ENCODE measurements at regions not wholly inside any gene's neighbourhood (a gene's known extent, or its start where the extent isn't known, plus 50 kb on each side); places are given as distances from the start of the nearest gene placed in this dataset.

DNA sequence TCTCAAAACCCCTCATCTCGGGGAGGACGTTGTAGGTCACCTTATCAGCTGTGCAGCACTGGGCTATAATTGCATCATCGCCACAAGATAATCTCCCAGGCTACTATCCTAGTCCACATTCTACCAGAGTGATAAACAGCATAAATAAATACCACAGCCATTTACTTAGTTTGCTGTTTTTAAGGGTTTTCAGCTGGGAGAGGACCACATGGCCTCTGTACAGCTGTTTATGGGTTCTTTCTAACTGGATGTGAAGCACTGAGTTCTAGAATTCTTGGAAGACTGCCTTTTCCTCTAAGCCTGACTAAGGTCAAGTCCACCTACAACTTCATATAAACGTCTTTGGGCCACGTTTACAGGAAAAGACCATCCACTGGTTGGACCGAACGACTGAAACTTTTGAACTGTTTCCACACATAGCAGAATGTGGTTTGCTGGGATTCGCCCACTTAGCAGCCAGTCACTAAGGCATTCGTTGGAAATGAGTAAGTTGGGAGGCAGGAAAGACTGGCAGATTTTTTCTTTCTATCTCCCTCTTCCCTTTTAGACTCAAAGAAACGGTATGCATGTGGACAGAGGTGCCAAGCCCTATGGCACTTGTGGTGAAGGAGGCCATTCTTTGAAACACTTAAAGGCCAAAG lies 752.5 kb upstream of the SGCG start:
- H3K27me3 ChIP-seq (ENCODE audit: control insufficient read depth in 2 of 2, insufficient read depth in 2 of 2, low read length in 2 of 2), result no peaks in the 10 kb centered on the region
- no peaks in the 10 kb centered on the region for H3K9me3 ChIP-seq (ENCODE audit: control insufficient read depth in 2 of 2, low read length in 2 of 2)
- no peaks in the 10 kb centered on the region for H3K36me3 ChIP-seq (ENCODE audit: control insufficient read depth in 2 of 2, insufficient read depth in 2 of 2, low read length in 2 of 2)
- H3K4me1 ChIP-seq (ENCODE audit: control insufficient read depth in 2 of 2, insufficient read depth in 2 of 2, low read length in 2 of 2), result no peaks in the 10 kb centered on the region
- H3K9ac ChIP-seq (ENCODE audit: low read depth in 1 of 2, low read length in 2 of 2), result no peak overlapping the region
- no peak overlapping the region for H3K27ac ChIP-seq (ENCODE audit: low read depth in 2 of 2, low read length in 2 of 2)
- H3K4me3 ChIP-seq (ENCODE audit: low read length in 2 of 2), result no peak overlapping the region

- Histone ChIP-seq H3K9me3 (ENCODE audit: control insufficient read depth in 2 of 2, low read length in 2 of 2) (no peaks in the 10 kb centered on the region), H3K36me3 (ENCODE audit: control insufficient read depth in 2 of 2, insufficient read depth in 2 of 2, low read length in 2 of 2) (no peaks in the 10 kb centered on the region), H3K4me1 (ENCODE audit: control insufficient read depth in 2 of 2, insufficient read depth in 2 of 2, low read length in 2 of 2) (no peaks in the 10 kb centered on the region), H3K9ac (ENCODE audit: low read depth in 1 of 2, low read length in 2 of 2) (no peak overlapping the region), H3K27ac (ENCODE audit: low read depth in 2 of 2, low read length in 2 of 2) (no peak overlapping the region), H3K27me3 (ENCODE audit: control insufficient read depth in 2 of 2, insufficient read depth in 2 of 2, low read length in 2 of 2) (no peaks in the 10 kb centered on the region), H3K4me3 (ENCODE audit: low read length in 2 of 2) (no peak overlapping the region)
These were observed 748.1 kb upstream of the SGCG start for GRCh38 chr13:22432690-22433089.

DNA sequence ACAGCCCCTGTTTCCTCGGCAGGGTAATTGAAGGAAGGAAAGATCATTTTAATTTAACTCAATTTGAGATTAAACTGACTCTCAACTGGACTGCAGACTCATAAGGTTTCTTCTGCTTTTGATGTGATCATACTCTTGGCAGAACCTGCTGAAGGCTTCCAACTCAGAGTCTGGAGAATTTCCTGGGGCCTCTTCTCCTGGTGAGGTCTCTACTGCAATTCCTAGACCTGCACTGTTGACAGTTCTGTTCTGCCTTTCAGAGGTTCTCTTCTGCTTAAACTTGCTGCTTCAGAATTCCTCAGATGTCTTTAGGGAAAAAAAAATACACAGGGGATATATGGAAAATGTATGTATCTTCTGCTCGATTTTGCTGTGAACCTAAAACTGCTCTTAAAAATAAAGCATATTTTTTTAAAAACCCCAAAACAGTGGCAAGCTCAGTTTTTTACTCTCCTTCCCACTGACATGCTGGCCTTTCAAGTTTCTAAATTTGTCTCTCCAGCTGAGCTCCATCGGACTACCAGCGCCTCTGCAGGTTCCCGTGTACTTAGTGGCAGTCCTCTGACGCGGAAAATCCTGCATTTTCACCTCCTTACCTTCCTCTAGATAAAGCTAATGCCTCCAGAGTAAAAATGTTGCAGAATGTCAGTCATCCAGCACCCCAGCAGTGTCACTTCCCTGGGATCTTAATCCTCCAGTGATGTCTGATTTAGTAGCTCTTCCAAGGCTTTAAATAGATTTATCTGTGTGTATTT lies 733.5 kb upstream of the SGCG start:
- Histone ChIP-seq H3K4me3 (ENCODE audit: low read length in 2 of 2) (no peak overlapping the region), H3K9me3 (ENCODE audit: control insufficient read depth in 2 of 2, low read length in 2 of 2) (no peaks in the 10 kb centered on the region), H3K36me3 (ENCODE audit: control insufficient read depth in 2 of 2, insufficient read depth in 2 of 2, low read length in 2 of 2) (no peaks in the 10 kb centered on the region), H3K27ac (ENCODE audit: low read depth in 2 of 2, low read length in 2 of 2) (no peak overlapping the region), H3K27me3 (ENCODE audit: control insufficient read depth in 2 of 2, insufficient read depth in 2 of 2, low read length in 2 of 2) (no peaks in the 10 kb centered on the region), H3K9ac (ENCODE audit: low read depth in 1 of 2, low read length in 2 of 2) (no peak overlapping the region), H3K4me1 (ENCODE audit: control insufficient read depth in 2 of 2, insufficient read depth in 2 of 2, low read length in 2 of 2) (no peaks in the 10 kb centered on the region)

GRCh38 chr13:22449251-22449650 lies 731.5 kb upstream of the SGCG start:
- Histone ChIP-seq H3K27me3 (ENCODE audit: control insufficient read depth in 2 of 2, insufficient read depth in 2 of 2, low read length in 2 of 2) (no peaks in the 10 kb centered on the region), H3K4me3 (ENCODE audit: low read length in 2 of 2) (no peak overlapping the region), H3K9ac (ENCODE audit: low read depth in 1 of 2, low read length in 2 of 2) (no peak overlapping the region), H3K36me3 (ENCODE audit: control insufficient read depth in 2 of 2, insufficient read depth in 2 of 2, low read length in 2 of 2) (no peaks in the 10 kb centered on the region), H3K9me3 (ENCODE audit: control insufficient read depth in 2 of 2, low read length in 2 of 2) (no peaks in the 10 kb centered on the region), H3K27ac (ENCODE audit: low read depth in 2 of 2, low read length in 2 of 2) (no peak overlapping the region), H3K4me1 (ENCODE audit: control insufficient read depth in 2 of 2, insufficient read depth in 2 of 2, low read length in 2 of 2) (peaks cover 0 to 2% of the 10 kb centered on the region in 2 donors)

- Histone ChIP-seq H3K4me3 (ENCODE audit: low read length in 2 of 2) (no peak overlapping the region), H3K9ac (ENCODE audit: low read depth in 1 of 2, low read length in 2 of 2) (no peak overlapping the region), H3K27ac (ENCODE audit: low read depth in 2 of 2, low read length in 2 of 2) (no peak overlapping the region), H3K9me3 (ENCODE audit: control insufficient read depth in 2 of 2, low read length in 2 of 2) (no peaks in the 10 kb centered on the region), H3K27me3 (ENCODE audit: control insufficient read depth in 2 of 2, insufficient read depth in 2 of 2, low read length in 2 of 2) (no peaks in the 10 kb centered on the region), H3K4me1 (ENCODE audit: control insufficient read depth in 2 of 2, insufficient read depth in 2 of 2, low read length in 2 of 2) (peaks cover 0 to 2% of the 10 kb centered on the region in 2 donors), H3K36me3 (ENCODE audit: control insufficient read depth in 2 of 2, insufficient read depth in 2 of 2, low read length in 2 of 2) (no peaks in the 10 kb centered on the region)
These were observed 729.4 kb upstream of the SGCG start for GRCh38 chr13:22451327-22451741.

- no peak overlapping the region for H3K9ac ChIP-seq (ENCODE audit: low read depth in 1 of 2, low read length in 2 of 2)
- no peaks in the 10 kb centered on the region for H3K36me3 ChIP-seq (ENCODE audit: control insufficient read depth in 2 of 2, insufficient read depth in 2 of 2, low read length in 2 of 2)
- H3K27me3 ChIP-seq (ENCODE audit: control insufficient read depth in 2 of 2, insufficient read depth in 2 of 2, low read length in 2 of 2), result no peaks in the 10 kb centered on the region
- no peak overlapping the region for H3K4me3 ChIP-seq (ENCODE audit: low read length in 2 of 2)
- no peak overlapping the region for H3K27ac ChIP-seq (ENCODE audit: low read depth in 2 of 2, low read length in 2 of 2)
- H3K9me3 ChIP-seq (ENCODE audit: control insufficient read depth in 2 of 2, low read length in 2 of 2), result no peaks in the 10 kb centered on the region
- H3K4me1 ChIP-seq (ENCODE audit: control insufficient read depth in 2 of 2, insufficient read depth in 2 of 2, low read length in 2 of 2), result peaks cover 0 to 2% of the 10 kb centered on the region in 2 donors
These were observed 726.2 kb upstream of the SGCG start for GRCh38 chr13:22454586-22454985.

- no peaks in the 10 kb centered on the region for H3K9me3 ChIP-seq (ENCODE audit: control insufficient read depth in 2 of 2, low read length in 2 of 2)
- H3K4me3 ChIP-seq (ENCODE audit: low read length in 2 of 2), result no peak overlapping the region
- peaks cover 0 to 2% of the 10 kb centered on the region in 2 donors for H3K4me1 ChIP-seq (ENCODE audit: control insufficient read depth in 2 of 2, insufficient read depth in 2 of 2, low read length in 2 of 2)
- H3K36me3 ChIP-seq (ENCODE audit: control insufficient read depth in 2 of 2, insufficient read depth in 2 of 2, low read length in 2 of 2), result no peaks in the 10 kb centered on the region
- no peak overlapping the region for H3K27ac ChIP-seq (ENCODE audit: low read depth in 2 of 2, low read length in 2 of 2)
- H3K27me3 ChIP-seq (ENCODE audit: control insufficient read depth in 2 of 2, insufficient read depth in 2 of 2, low read length in 2 of 2), result no peaks in the 10 kb centered on the region
- no peak overlapping the region for H3K9ac ChIP-seq (ENCODE audit: low read depth in 1 of 2, low read length in 2 of 2)
These were observed 725.7 kb upstream of the SGCG start for GRCh38 chr13:22455036-22455435.

GRCh38 chr13:22461854-22462490 lies 718.8 kb upstream of the SGCG start:
- Histone ChIP-seq H3K27me3 (ENCODE audit: control insufficient read depth in 2 of 2, insufficient read depth in 2 of 2, low read length in 2 of 2) (no peaks in the 10 kb centered on the region), H3K4me3 (ENCODE audit: low read length in 2 of 2) (no peak overlapping the region), H3K36me3 (ENCODE audit: control insufficient read depth in 2 of 2, insufficient read depth in 2 of 2, low read length in 2 of 2) (no peaks in the 10 kb centered on the region), H3K9me3 (ENCODE audit: control insufficient read depth in 2 of 2, low read length in 2 of 2) (no peaks in the 10 kb centered on the region), H3K9ac (ENCODE audit: low read depth in 1 of 2, low read length in 2 of 2) (no peak overlapping the region), H3K4me1 (ENCODE audit: control insufficient read depth in 2 of 2, insufficient read depth in 2 of 2, low read length in 2 of 2) (no peaks in the 10 kb centered on the region), H3K27ac (ENCODE audit: low read depth in 2 of 2, low read length in 2 of 2) (no peak overlapping the region)

- Histone ChIP-seq H3K9ac (ENCODE audit: low read depth in 1 of 2, low read length in 2 of 2) (no peak overlapping the region), H3K27ac (ENCODE audit: low read depth in 2 of 2, low read length in 2 of 2) (no peak overlapping the region), H3K9me3 (ENCODE audit: control insufficient read depth in 2 of 2, low read length in 2 of 2) (no peaks in the 10 kb centered on the region), H3K4me1 (ENCODE audit: control insufficient read depth in 2 of 2, insufficient read depth in 2 of 2, low read length in 2 of 2) (no peaks in the 10 kb centered on the region), H3K36me3 (ENCODE audit: control insufficient read depth in 2 of 2, insufficient read depth in 2 of 2, low read length in 2 of 2) (no peaks in the 10 kb centered on the region), H3K27me3 (ENCODE audit: control insufficient read depth in 2 of 2, insufficient read depth in 2 of 2, low read length in 2 of 2) (no peaks in the 10 kb centered on the region), H3K4me3 (ENCODE audit: low read length in 2 of 2) (no peak overlapping the region)
These were observed 717.7 kb upstream of the SGCG start for GRCh38 chr13:22463089-22463488.

DNA sequence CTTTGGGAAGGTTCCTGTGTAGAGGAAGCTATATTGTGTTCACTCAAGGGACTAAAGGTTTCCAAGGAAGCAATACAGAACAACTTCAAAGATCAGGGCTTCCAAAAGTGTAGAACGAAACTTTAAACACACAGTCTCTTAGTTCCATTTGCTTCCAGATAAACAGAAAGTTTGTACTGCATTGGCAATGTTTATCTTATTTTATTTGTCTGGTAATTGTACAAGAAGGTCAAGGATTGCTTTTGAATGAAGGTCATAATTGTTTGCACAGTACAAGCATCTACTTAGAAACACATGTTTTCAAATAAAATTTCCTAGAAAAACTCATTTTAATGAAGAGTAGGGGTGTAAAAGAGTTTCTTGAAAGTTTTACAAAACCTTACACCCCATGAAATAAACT lies 712.7 kb upstream of the SGCG start:
- no peak overlapping the region for H3K27ac ChIP-seq (ENCODE audit: low read depth in 2 of 2, low read length in 2 of 2)
- H3K36me3 ChIP-seq (ENCODE audit: control insufficient read depth in 2 of 2, insufficient read depth in 2 of 2, low read length in 2 of 2), result no peaks in the 10 kb centered on the region
- H3K9me3 ChIP-seq (ENCODE audit: control insufficient read depth in 2 of 2, low read length in 2 of 2), result no peaks in the 10 kb centered on the region
- H3K4me1 ChIP-seq (ENCODE audit: control insufficient read depth in 2 of 2, insufficient read depth in 2 of 2, low read length in 2 of 2), result no peaks in the 10 kb centered on the region
- no peaks in the 10 kb centered on the region for H3K27me3 ChIP-seq (ENCODE audit: control insufficient read depth in 2 of 2, insufficient read depth in 2 of 2, low read length in 2 of 2)
- no peak overlapping the region for H3K9ac ChIP-seq (ENCODE audit: low read depth in 1 of 2, low read length in 2 of 2)
- H3K4me3 ChIP-seq (ENCODE audit: low read length in 2 of 2), result no peak overlapping the region

All from mucosa of rectum (tissue), 2 donors.